HG03196 (cell line): ENCODE measurements at regions not wholly inside any gene's neighbourhood (a gene's known extent, or its start where the extent isn't known, plus 50 kb on each side); places are given as distances from the start of the nearest gene placed in this dataset.

Experiments used
- ATAC-seq: cut with Tn5 transposase; IDR thresholded peaks from one replicate; pipeline ENCODE4 v1.9.1; 2021; ENCODE audit not compliant: unreplicated experiment

DNA sequence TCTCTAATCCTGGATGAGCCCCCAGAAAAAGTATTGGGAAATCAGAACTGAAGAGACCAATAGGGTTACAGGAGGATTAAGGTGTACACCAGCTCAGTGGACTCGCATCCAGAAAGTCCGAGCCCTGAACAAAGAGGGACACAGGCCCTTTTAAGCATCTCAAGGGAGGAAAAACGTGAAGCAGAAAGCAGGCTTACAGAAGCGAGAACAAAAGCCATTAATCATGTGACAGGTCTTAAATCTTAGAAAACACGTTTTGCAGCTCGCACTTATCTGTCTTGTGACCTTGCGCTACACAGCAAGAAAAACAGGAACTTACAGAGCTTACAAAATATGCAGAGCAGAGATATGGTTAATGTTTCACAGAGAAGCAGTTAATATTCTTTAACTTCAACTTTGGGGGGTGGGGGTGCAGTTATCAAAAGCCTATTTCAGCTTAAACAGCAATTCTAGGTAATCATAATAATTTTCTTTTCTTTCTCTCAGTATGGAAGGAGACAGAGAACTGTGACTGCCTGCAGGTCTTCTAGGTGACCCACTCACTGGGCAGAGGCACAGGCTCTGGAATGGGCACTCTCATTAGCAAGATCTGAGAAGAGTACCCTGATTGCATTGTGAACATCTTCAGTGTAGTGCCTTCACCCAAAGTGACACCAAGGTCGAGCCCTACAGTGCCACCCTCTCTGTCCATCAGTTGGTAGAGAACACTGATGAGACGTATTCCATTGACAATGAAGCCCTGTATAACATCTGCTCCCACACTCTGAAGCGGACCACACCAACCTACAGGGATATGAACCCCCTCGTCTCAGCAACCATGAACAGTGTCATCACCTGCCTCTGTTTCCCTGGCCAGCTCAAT is 65.0 kb upstream of the MOCS1 start:
- no peak for ATAC-seq

DNA sequence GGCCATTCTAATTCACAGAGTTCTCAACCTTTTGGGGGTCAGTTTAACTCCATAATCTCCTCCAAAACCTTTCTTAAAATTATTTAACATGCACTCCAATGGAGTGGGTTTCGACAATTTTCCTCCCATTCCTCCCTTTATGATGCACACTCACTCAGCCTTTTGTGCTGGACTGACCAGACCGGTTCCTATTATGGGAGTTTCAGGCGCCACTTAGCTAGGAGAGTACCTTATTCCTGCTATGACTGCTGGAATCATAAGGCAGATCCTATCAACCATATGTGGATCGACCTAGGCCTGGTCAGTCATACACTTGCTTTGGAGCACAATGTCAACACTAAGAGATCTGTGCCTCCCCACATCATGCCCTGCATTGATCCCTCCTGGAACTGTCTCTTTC is 63.9 kb upstream of the MOCS1 start:
- ATAC-seq = no peak

DNA sequence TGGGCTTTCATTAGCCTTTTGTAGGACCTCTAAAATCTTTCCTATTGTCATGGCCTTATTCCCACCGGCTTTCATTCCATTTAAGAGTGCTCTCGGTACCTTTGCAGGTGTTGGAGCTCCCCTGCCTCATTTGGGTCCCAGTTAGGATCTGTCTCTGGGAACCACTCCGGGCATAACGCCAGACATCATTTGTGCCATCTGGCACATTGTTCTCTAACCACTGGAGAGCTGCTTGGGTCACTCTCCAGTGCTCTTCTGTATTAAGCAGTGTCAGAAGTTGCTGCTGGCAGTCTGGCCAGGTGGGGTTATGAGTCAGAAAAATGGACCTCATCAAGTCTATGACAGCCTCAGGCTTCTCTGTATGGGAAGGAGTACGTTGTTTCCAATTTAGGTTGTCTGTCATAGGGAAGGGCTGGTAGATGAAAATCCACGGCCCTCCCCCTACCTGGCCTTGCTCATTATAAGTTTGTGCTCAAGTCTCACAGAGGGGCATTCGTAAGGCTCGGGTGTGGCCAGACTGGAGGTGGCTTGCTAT is 62.9 kb upstream of the MOCS1 start:
- ATAC-seq = no peak

DNA sequence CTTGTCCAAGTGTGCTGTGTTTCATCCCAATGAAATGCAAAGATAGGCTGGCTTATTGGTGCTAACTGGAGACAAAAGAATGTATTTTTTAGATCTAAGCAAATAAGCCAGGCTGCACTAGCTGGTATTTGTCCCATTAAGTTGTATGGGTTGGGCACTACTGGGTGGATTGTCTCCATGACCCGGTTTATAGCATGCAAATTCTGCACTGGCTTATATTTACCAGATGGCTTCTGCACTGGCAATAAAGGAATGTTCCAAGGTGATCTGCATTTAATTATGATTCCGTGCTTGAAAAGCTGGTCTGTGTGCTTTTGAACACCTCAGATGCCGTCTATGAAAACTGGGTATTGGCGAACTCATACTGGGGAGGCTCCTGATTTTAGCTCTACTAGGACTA is 61.4 kb upstream of the MOCS1 start:
- ATAC-seq = no peak

DNA sequence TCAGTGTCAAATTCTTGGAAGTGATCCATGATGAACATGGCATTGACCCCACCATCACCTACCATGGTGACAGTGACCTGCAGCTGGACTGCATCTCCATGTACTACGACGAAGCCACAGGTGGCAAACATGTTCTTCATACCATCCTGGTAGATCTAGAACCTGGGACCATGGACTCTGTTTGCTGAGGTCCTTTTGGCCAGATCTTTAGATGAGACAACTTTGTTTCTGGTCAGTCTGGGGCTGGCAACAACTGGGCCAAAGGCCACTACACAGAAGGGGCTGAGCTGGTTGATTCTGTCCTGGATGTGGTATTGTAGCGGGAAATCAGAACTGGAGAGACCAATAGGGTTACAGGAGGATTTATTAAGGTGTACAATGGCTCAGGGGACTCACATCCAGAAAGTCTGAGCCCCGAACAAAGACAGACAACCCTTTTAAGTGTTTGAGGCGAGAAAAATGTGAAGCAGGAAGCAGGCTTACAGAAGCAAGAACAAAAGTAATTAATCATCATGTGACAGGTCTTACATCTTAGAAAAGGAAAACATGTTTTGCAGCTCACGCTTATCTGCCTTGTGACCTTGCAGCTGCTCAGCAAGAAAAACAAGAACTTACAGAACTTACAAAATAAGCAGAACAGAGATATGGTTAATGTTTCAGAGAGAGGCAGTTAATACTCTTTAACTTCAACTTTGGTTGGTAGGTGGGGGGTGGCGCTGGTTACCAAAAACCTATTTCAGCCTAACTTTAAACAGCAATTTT is 58.8 kb upstream of the MOCS1 start:
- no peak for ATAC-seq
